Colonic mucosa (tissue), 4 donors: ENCODE measurements at regions not wholly inside any gene's neighbourhood (a gene's known extent, or its start where the extent isn't known, plus 50 kb on each side); places are given as distances from the start of the nearest gene placed in this dataset.

ENCODE experiments used
- DNase-seq: peaks from one replicate; pipeline ENCODE4 v3.0.0-alpha.2; 2020
- H3K27ac ChIP-seq: fragments of 200-600 bp; one replicate; pipeline ENCODE4 v1.8.0; 2021
- H3K27me3 ChIP-seq: fragments of 200-600 bp; one replicate; pipeline ENCODE4 v1.8.0; 2021
- H3K36me3 ChIP-seq: fragments of 200-600 bp; one replicate; pipeline ENCODE4 v1.8.0; 2021
- H3K4me1 ChIP-seq: fragments of 200-600 bp; one replicate; pipeline ENCODE4 v1.8.0; 2021; ENCODE audit warnings: mild to moderate bottlenecking
- H3K4me3 ChIP-seq: fragments of 200-600 bp; one replicate; pipeline ENCODE4 v1.8.0; 2021
- H3K9ac ChIP-seq, 2 donors: one replicate each; pipeline ENCODE4 v1.7.0; 2013; ENCODE audit warnings: control low read depth in 2 of 2, low read depth in 2 of 2, low read length in 2 of 2
- H3K9me3 ChIP-seq: fragments of 200-600 bp; one replicate; pipeline ENCODE4 v1.8.0; 2021
- CTCF ChIP-seq: fragments of 200-600 bp; IDR thresholded peaks from one replicate; pipeline ENCODE4 v1.8.0; 2022; ENCODE audit warnings: antibody characterized with exemption, mild to moderate bottlenecking
- intact Hi-C: fragments of 100-400 bp; cut with DNase I; formaldehyde crosslinking; loops from one replicate; pipeline ENCODE4 v1.14.1; 2022
- donor health status: healthy.
- donor health status: DM: no; HTN: no; CAD: no.
- donor health status: DM: no; HTN: no; CAD: no.

- DNase-seq: no peak
- intact Hi-C loops: no loop called here
- H3K9ac ChIP-seq: no peak overlapping the region
- no peak for TF ChIP-seq CTCF
- no peaks in the 10 kb centered on the region for H3K9me3 ChIP-seq
- H3K36me3 ChIP-seq: no peaks in the 10 kb centered on the region
- no peaks in the 10 kb centered on the region for H3K4me1 ChIP-seq
- H3K27ac ChIP-seq: no peak overlapping the region
- no peak overlapping the region for H3K4me3 ChIP-seq
- no peaks in the 10 kb centered on the region for H3K27me3 ChIP-seq
Observed at GRCh38 chr7:49669692-49670260, 103.7 kb upstream of the VWC2 start.

- no peak for TF ChIP-seq CTCF
- no peaks in the 10 kb centered on the region for H3K27me3 ChIP-seq
- no peak for DNase-seq
- H3K9ac ChIP-seq: no peak overlapping the region
- H3K9me3 ChIP-seq: no peaks in the 10 kb centered on the region
- no peaks in the 10 kb centered on the region for H3K4me1 ChIP-seq
- intact Hi-C loops: no loop called here
- no peak overlapping the region for H3K27ac ChIP-seq
- H3K4me3 ChIP-seq: no peak overlapping the region
- no peaks in the 10 kb centered on the region for H3K36me3 ChIP-seq
Observed at GRCh38 chr7:49670991-49671390, 102.4 kb upstream of the VWC2 start.

GRCh38 chr7:49692516-49692915 lies 80.9 kb upstream of the VWC2 start:
- H3K9me3 ChIP-seq: no peaks in the 10 kb centered on the region
- no peaks in the 10 kb centered on the region for H3K36me3 ChIP-seq
- no peak for TF ChIP-seq CTCF
- DNase-seq: no peak
- no peak overlapping the region for H3K27ac ChIP-seq
- no peaks in the 10 kb centered on the region for H3K27me3 ChIP-seq
- H3K4me1 ChIP-seq: no peaks in the 10 kb centered on the region
- H3K9ac ChIP-seq: no peak overlapping the region
- H3K4me3 ChIP-seq: no peak overlapping the region
- intact Hi-C loops: no loop called here

GRCh38 chr7:49695971-49696370 lies 77.5 kb upstream of the VWC2 start:
- TF ChIP-seq CTCF: no peak
- no peak for DNase-seq
- Histone ChIP-seq H3K9me3 (no peaks in the 10 kb centered on the region), H3K27ac (no peak overlapping the region), H3K9ac (no peak overlapping the region), H3K4me1 (no peaks in the 10 kb centered on the region), H3K27me3 (no peaks in the 10 kb centered on the region), H3K36me3 (no peaks in the 10 kb centered on the region), H3K4me3 (no peak overlapping the region)
- intact Hi-C loops: no loop called here

GRCh38 chr7:49700841-49701240 lies 72.6 kb upstream of the VWC2 start:
- no peaks in the 10 kb centered on the region for H3K4me1 ChIP-seq
- H3K27ac ChIP-seq: no peak overlapping the region
- DNase-seq: no peak
- intact Hi-C loops: no loop called here
- no peak overlapping the region for H3K4me3 ChIP-seq
- no peak overlapping the region for H3K9ac ChIP-seq
- no peaks in the 10 kb centered on the region for H3K9me3 ChIP-seq
- TF ChIP-seq CTCF: no peak
- H3K36me3 ChIP-seq: no peaks in the 10 kb centered on the region
- no peaks in the 10 kb centered on the region for H3K27me3 ChIP-seq
